ENCODE measurements at regions not wholly inside any gene's neighbourhood (a gene's known extent, or its start where the extent isn't known, plus 50 kb on each side); places are given as distances from the start of the nearest gene placed in this dataset.

- TF ChIP-seq, protein P1, sequence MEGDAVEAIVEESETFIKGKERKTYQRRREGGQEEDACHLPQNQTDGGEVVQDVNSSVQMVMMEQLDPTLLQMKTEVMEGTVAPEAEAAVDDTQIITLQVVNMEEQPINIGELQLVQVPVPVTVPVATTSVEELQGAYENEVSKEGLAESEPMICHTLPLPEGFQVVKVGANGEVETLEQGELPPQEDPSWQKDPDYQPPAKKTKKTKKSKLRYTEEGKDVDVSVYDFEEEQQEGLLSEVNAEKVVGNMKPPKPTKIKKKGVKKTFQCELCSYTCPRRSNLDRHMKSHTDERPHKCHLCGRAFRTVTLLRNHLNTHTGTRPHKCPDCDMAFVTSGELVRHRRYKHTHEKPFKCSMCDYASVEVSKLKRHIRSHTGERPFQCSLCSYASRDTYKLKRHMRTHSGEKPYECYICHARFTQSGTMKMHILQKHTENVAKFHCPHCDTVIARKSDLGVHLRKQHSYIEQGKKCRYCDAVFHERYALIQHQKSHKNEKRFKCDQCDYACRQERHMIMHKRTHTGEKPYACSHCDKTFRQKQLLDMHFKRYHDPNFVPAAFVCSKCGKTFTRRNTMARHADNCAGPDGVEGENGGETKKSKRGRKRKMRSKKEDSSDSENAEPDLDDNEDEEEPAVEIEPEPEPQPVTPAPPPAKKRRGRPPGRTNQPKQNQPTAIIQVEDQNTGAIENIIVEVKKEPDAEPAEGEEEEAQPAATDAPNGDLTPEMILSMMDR (IDR thresholded peaks at IDR 0.05; ENCODE audit: low read depth, low read length, poor library complexity, severe bottlenecking), result no peak
- TF ChIP-seq EZH2phosphoT487 (IDR thresholded peaks at IDR 0.05; ENCODE audit: borderline replicate concordance, low read length), result no peak
These were observed 1599.8 kb downstream of the OLFM4 start for GRCh38 chr13:54628383-54628782.
